ENCODE measurements at regions not wholly inside any gene's neighbourhood (a gene's known extent, or its start where the extent isn't known, plus 50 kb on each side); places are given as distances from the start of the nearest gene placed in this dataset.
"Not testable (repeated sequence)": the region's sequence is repeated elsewhere in the genome, so short reads cannot be mapped to it uniquely, and the experiment has no call there.

DNA sequence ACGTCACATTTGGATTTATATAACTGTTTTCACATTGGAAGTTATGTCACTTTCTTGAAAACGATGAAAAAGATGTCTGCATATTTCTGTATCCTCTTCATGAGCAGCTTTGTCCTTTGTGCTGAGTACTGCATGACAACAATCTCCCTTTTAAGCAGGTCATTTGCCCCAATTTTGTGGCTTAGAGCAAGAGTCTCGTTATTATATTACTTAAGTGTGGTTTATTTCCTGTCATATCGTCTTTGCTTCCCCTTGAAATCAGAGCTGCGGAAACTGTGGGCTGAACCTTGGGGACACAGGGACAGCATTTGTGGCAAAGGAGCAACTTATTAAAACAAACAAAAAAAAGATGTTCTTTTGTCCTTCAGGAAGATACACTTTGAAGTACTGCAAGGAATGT is 254.0 kb upstream of the DSEL start:
- H3K9me3 ChIP-seq = no peaks in the 10 kb centered on the region
- no peak for TF ChIP-seq EP300 (IDR thresholded peaks at IDR 0.05)
- H3K4me1 ChIP-seq = no peaks in the 10 kb centered on the region
- H3K4me3 ChIP-seq = no peak overlapping the region
- ATAC-seq (ENCODE audit: low FRiP score in 2 of 2) (no peak), DNase-seq (no peak)
- H3K27ac ChIP-seq = no peak overlapping the region
- no peaks in the 10 kb centered on the region for H3K27me3 ChIP-seq
- H3K36me3 ChIP-seq = no peaks in the 10 kb centered on the region
- 62% methylated on average over 5 of the region's 5 CpGs for WGBS, 2 donors

DNA sequence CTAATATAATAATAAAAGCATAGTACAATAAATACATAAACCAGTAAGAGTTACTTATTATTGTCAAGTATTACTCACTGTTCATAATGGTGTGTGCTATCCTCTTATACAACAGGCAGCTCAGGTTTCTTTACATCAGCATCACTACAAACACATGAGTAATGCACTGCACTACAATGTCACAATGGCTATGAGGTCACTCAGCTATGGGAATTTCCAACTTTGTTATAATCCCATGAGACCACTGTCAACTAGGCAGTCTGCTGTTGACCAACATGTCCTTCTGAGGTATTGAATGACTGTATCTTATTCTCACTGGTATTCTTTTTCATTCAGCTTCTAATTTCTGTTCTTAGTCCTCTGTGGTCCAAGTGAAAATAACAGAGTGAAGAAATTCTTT is 250.4 kb upstream of the DSEL start:
- ATAC-seq (ENCODE audit: low FRiP score in 2 of 2) = no peak
- H3K27ac ChIP-seq = no peak overlapping the region
- H3K27me3 ChIP-seq = no peaks in the 10 kb centered on the region
- no peak overlapping the region for H3K4me3 ChIP-seq
- no peaks in the 10 kb centered on the region for H3K4me1 ChIP-seq
- no peaks in the 10 kb centered on the region for H3K9me3 ChIP-seq
- DNase-seq = no peak
- no peaks in the 10 kb centered on the region for H3K36me3 ChIP-seq
- no peak for TF ChIP-seq POLR2AphosphoS5 (IDR thresholded peaks at IDR 0.05)
- TF ChIP-seq POLR2A (IDR thresholded peaks at IDR 0.05) = no peak
- TF ChIP-seq EP300 (IDR thresholded peaks at IDR 0.05) = no peak
- TF ChIP-seq CTCF (IDR thresholded peaks at IDR 0.05) = no peak

GRCh38 chr18:67752211-67752610 is 235.7 kb upstream of the DSEL start:
- not testable (repeated sequence) for H3K36me3 ChIP-seq; ATAC-seq (ENCODE audit: low FRiP score in 2 of 2); H3K27ac ChIP-seq; H3K4me3 ChIP-seq; H3K4me1 ChIP-seq; DNase-seq; H3K27me3 ChIP-seq; H3K9me3 ChIP-seq
- 88 to 93% methylated on average over 1 of the region's 1 CpG for WGBS, 2 donors

- no peaks in the 10 kb centered on the region for H3K27me3 ChIP-seq
- no peaks in the 10 kb centered on the region for H3K4me1 ChIP-seq
- TF ChIP-seq EP300 (IDR thresholded peaks at IDR 0.05) (no peak), CTCF (IDR thresholded peaks at IDR 0.05) (no peak), POLR2A (IDR thresholded peaks at IDR 0.05) (no peak)
- ATAC-seq (ENCODE audit: low FRiP score in 2 of 2) (no peak), DNase-seq (no peak)
- H3K9me3 ChIP-seq = peaks cover 0 to 7% (median 2%) of the 10 kb centered on the region in 4 donors
- H3K36me3 ChIP-seq = no peaks in the 10 kb centered on the region
- WGBS, 2 donors = 68 to 72% methylated on average over 1 of the region's 1 CpG
- no peak overlapping the region for H3K27ac ChIP-seq
- H3K4me3 ChIP-seq = no peak overlapping the region
Observed at GRCh38 chr18:67742954-67743353, 226.4 kb upstream of the DSEL start.

DNA sequence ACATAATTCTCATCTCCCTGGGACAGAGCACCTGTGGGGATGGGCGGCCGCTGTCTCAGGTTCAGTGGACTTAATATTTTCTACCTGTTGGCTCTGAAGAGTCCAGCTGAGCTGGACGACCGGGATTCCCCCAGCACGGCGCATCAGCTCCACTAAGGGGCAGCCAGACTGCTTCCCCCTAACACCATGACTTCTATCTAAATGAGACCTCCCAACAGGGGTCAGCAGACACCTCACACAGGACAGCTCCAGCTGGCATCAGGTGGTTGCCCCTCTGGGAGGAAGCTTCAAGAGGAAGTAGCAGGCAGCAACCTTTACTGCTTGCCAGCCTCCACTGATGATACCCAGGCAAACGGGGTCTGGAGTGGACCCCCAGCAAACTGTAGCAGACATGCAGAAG is 226.0 kb upstream of the DSEL start:
- Histone ChIP-seq H3K9me3 (peaks cover 0 to 7% (median 2%) of the 10 kb centered on the region in 4 donors), H3K4me1 (no peaks in the 10 kb centered on the region), H3K36me3 (no peaks in the 10 kb centered on the region), H3K4me3 (no peak overlapping the region), H3K27ac (no peak overlapping the region), H3K27me3 (no peaks in the 10 kb centered on the region)
- ATAC-seq (ENCODE audit: low FRiP score in 2 of 2) = no peak
- DNase-seq = no peak
- 84 to 94% methylated on average over 7 of the region's 7 CpGs for WGBS, 2 donors
- no peak for TF ChIP-seq CTCF (IDR thresholded peaks at IDR 0.05)
- TF ChIP-seq POLR2AphosphoS5 (IDR thresholded peaks at IDR 0.05) = no peak
- TF ChIP-seq EP300 (IDR thresholded peaks at IDR 0.05) = no peak
- TF ChIP-seq POLR2A (IDR thresholded peaks at IDR 0.05) = no peak

GRCh38 chr18:67735506-67735905 is 219.0 kb upstream of the DSEL start:
- WGBS, 2 donors = 67 to 77% methylated on average over 6 of the region's 6 CpGs

More at GRCh38 chr18:67735506-67735905, 219.0 kb upstream of the DSEL start:
- H3K4me1 ChIP-seq = no peaks in the 10 kb centered on the region
- no peak for TF ChIP-seq POLR2A (IDR thresholded peaks at IDR 0.05)
- TF ChIP-seq EP300 (IDR thresholded peaks at IDR 0.05) = no peak
- H3K27ac ChIP-seq = no peak overlapping the region
- H3K4me3 ChIP-seq = no peak overlapping the region
- no peaks in the 10 kb centered on the region for H3K9me3 ChIP-seq
- ATAC-seq (ENCODE audit: low FRiP score in 2 of 2) = no peak
- H3K36me3 ChIP-seq = no peaks in the 10 kb centered on the region
- DNase-seq = no peak
- H3K27me3 ChIP-seq = no peaks in the 10 kb centered on the region

All from upper lobe of left lung (tissue), 6 donors.